NCI-H1694 (cell line): ENCODE measurements at regions not wholly inside any gene's neighbourhood (a gene's known extent, or its start where the extent isn't known, plus 50 kb on each side); places are given as distances from the start of the nearest gene placed in this dataset.

Experiments used
- DNase-seq: peaks from one replicate; lab custom pipeline; 2025; lab: John Stamatoyannopoulos, UW

DNA sequence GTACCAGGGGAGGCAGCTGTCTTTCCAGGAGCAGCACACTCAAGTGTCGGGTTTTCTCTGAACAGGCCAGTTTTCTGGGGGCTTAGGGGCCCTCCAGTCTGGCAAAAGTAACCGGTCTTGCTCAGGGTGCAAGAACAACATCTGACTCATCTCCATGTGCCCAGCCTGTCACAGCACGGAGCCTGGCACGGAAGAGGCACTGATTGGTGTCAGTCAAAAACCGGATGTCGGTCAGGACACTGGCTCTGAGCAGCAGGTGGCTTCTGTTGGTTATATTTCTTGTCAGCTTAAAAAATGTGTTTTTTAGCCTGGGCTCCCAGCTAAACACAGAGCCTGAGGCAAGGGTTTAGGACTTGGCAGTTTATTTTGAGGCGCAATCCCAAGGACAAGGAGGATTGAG lies 139.9 kb downstream of the FBLN2 start:
- DNase-seq, result no peak

DNA sequence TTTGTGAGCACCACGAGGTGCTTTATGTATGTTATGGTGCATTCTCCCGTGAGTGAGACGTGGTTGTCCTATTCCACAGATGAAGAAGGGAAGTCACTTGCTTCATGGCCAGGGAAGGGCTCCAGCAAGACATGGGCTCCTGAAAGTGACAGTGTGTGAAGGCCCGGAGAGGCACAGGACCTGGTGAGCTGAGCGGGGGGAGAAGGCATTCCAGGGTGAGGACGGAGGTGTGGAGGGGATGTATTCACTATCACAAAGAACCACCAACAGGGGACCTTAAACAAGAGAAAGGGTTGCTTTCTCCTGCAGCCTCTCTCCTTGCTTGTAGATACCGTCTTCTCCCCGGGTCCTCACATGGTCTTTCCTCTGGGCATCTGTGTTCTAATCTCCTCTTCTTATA lies 139.1 kb downstream of the FBLN2 start:
- DNase-seq, result no peak
